ENCODE measurements at regions not wholly inside any gene's neighbourhood (a gene's known extent, or its start where the extent isn't known, plus 50 kb on each side); places are given as distances from the start of the nearest gene placed in this dataset.

DNA sequence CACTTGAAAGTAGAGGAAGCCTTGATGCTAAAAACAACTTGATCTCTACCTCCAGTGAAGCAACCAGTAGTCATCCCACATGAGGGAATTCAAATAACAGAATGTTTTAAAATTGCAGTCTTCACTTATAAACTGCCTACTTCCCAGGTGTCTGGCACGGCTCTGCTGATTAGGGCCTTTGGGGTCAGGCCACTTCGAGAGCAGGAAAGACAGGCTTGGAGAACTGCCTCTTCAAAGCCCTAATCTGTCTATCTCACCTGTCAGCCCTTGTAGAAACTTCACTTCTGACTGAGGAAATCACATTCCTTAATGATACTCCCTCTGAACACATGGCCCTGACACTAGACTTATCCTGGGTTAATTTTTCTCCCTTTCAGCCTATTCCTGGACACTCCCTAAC, 458.6 kb downstream of the TENT5A start:
- Histone ChIP-seq H3K4me2 (no peak overlapping the region), H3K4me1 (ENCODE audit: control insufficient read depth in 1 of 2, insufficient read depth in 2 of 2, low read depth in 1 of 2, low read length in 1 of 2) (no peaks in the 10 kb centered on the region; a peak in 2 of 4 replicates), H3F3A (replicated peaks; ENCODE audit: insufficient read depth) (no peaks in the 10 kb centered on the region), H3K27me3 (ENCODE audit: insufficient read depth) (no peaks in the 10 kb centered on the region), H2AFZ (ENCODE audit: low read depth) (no peak overlapping the region), H3K27ac (ENCODE audit: low read depth in 2 of 2, low read length in 1 of 2) (no peak overlapping the region), H3K9me3 (no peaks in the 10 kb centered on the region), H3K4me3 (ENCODE audit: low read depth in 2 of 2, low read length in 1 of 2) (no peak overlapping the region), H3K9ac (no peak overlapping the region), H3K9me2 (no peaks in the 10 kb centered on the region), H3K79me2 (ENCODE audit: insufficient read depth) (no peaks in the 10 kb centered on the region), H4K20me1 (ENCODE audit: insufficient read depth) (no peaks in the 10 kb centered on the region), H3K36me3 (replicated peaks in 1 of 2; ENCODE audit: control insufficient read depth in 1 of 2, insufficient read depth in 2 of 2, low read length in 1 of 2) (no peaks in the 10 kb centered on the region)
- ChIA-PET POLR2A (no interaction called here), CTCF (no interaction called here)
- 89% methylated on average over 2 of the region's 2 CpGs for WGBS (ENCODE audit: low lambda C conversion rate)
- no peak for TF ChIP-seq FOXJ3 (CRISPR knock-in tag; IDR thresholded peaks at IDR 0.05)
- no peak for TF ChIP-seq CHD2 (IDR thresholded peaks at IDR 0.05; ENCODE audit: low read length, partially characterized antibody)
- TF ChIP-seq RFX5 (IDR thresholded peaks at IDR 0.05; ENCODE audit: low read length) = no peak
- TF ChIP-seq, protein P1, sequence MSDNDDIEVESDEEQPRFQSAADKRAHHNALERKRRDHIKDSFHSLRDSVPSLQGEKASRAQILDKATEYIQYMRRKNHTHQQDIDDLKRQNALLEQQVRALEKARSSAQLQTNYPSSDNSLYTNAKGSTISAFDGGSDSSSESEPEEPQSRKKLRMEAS (IDR thresholded peaks at IDR 0.05; ENCODE audit: low read depth) = no peak
- no peak for TF ChIP-seq JUND (IDR thresholded peaks at IDR 0.05)
- TF ChIP-seq RAD21 (IDR thresholded peaks at IDR 0.05; ENCODE audit: low read length) = no peak
- TF ChIP-seq, protein P2, sequence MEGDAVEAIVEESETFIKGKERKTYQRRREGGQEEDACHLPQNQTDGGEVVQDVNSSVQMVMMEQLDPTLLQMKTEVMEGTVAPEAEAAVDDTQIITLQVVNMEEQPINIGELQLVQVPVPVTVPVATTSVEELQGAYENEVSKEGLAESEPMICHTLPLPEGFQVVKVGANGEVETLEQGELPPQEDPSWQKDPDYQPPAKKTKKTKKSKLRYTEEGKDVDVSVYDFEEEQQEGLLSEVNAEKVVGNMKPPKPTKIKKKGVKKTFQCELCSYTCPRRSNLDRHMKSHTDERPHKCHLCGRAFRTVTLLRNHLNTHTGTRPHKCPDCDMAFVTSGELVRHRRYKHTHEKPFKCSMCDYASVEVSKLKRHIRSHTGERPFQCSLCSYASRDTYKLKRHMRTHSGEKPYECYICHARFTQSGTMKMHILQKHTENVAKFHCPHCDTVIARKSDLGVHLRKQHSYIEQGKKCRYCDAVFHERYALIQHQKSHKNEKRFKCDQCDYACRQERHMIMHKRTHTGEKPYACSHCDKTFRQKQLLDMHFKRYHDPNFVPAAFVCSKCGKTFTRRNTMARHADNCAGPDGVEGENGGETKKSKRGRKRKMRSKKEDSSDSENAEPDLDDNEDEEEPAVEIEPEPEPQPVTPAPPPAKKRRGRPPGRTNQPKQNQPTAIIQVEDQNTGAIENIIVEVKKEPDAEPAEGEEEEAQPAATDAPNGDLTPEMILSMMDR (IDR thresholded peaks at IDR 0.05) = no peak
- TF ChIP-seq MXI1 (IDR thresholded peaks at IDR 0.05; ENCODE audit: low read depth, low read length) = no peak
- no peak for TF ChIP-seq POLR2AphosphoS5 (IDR thresholded peaks at IDR 0.05; ENCODE audit: low read depth, low read length)
- no peak for TF ChIP-seq TEAD4 (IDR thresholded peaks at IDR 0.05; ENCODE audit: borderline replicate concordance, insufficient read depth)
- no peak for TF ChIP-seq SMC3 (IDR thresholded peaks at IDR 0.05; ENCODE audit: low read depth, low read length)
- TF ChIP-seq YY1 (IDR thresholded peaks at IDR 0.05; ENCODE audit: low read depth) = no peak
- TF ChIP-seq FOXM1 (IDR thresholded peaks at IDR 0.05; ENCODE audit: low read depth) = no peak
- no peak for DNase-seq

GRCh38 chr6:81289229-81289628, 463.3 kb downstream of the TENT5A start:
- DNase-seq = no peak
- CTCF ChIA-PET = no interaction called here

More at GRCh38 chr6:81289229-81289628, 463.3 kb downstream of the TENT5A start:
- no peaks in the 10 kb centered on the region; a peak in 1 of 4 replicates for H3K4me1 ChIP-seq (ENCODE audit: control insufficient read depth in 1 of 2, insufficient read depth in 2 of 2, low read depth in 1 of 2, low read length in 1 of 2)
- no peaks in the 10 kb centered on the region for H3K36me3 ChIP-seq (replicated peaks in 1 of 2; ENCODE audit: control insufficient read depth in 1 of 2, insufficient read depth in 2 of 2, low read length in 1 of 2)
- H3K27me3 ChIP-seq (ENCODE audit: insufficient read depth) = no peaks in the 10 kb centered on the region
- no peaks in the 10 kb centered on the region for H3K79me2 ChIP-seq (ENCODE audit: insufficient read depth)
- H2AFZ ChIP-seq (ENCODE audit: low read depth) = no peak overlapping the region
- no peak overlapping the region for H3K4me3 ChIP-seq (ENCODE audit: low read depth in 2 of 2, low read length in 1 of 2)
- H3K9me2 ChIP-seq = no peaks in the 10 kb centered on the region
- no peak overlapping the region for H3K4me2 ChIP-seq
- H4K20me1 ChIP-seq (ENCODE audit: insufficient read depth) = no peaks in the 10 kb centered on the region
- no peak for TF ChIP-seq CHD2 (IDR thresholded peaks at IDR 0.05; ENCODE audit: low read length, partially characterized antibody)
- no peak for TF ChIP-seq ELF1 (IDR thresholded peaks at IDR 0.05)
- TF ChIP-seq FOSL2 (IDR thresholded peaks at IDR 0.05; ENCODE audit: borderline replicate concordance, low read depth) = no peak
- TF ChIP-seq RCOR1 (IDR thresholded peaks at IDR 0.05; ENCODE audit: low read length) = no peak
- TF ChIP-seq GATA2 (CRISPR knock-in tag; IDR thresholded peaks at IDR 0.05) = no peak
- TF ChIP-seq, protein P1 (IDR thresholded peaks at IDR 0.05; ENCODE audit: low read depth) = no peak
- no peak for TF ChIP-seq NRF1 (IDR thresholded peaks at IDR 0.05; ENCODE audit: low read depth, low read length)
- TF ChIP-seq, protein P3, sequence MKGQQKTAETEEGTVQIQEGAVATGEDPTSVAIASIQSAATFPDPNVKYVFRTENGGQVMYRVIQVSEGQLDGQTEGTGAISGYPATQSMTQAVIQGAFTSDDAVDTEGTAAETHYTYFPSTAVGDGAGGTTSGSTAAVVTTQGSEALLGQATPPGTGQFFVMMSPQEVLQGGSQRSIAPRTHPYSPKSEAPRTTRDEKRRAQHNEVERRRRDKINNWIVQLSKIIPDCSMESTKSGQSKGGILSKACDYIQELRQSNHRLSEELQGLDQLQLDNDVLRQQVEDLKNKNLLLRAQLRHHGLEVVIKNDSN (IDR thresholded peaks at IDR 0.05; ENCODE audit: borderline replicate concordance, low read depth) = no peak
- no peak for TF ChIP-seq EP300 (IDR thresholded peaks at IDR 0.05; ENCODE audit: borderline replicate concordance in 1 of 2, low read depth in 1 of 2, low read length in 1 of 2)
- TF ChIP-seq MXI1 (IDR thresholded peaks at IDR 0.05; ENCODE audit: low read depth, low read length) = no peak
- TF ChIP-seq RXRA (IDR thresholded peaks at IDR 0.05; ENCODE audit: borderline replicate concordance, low read depth) = no peak
- no peaks in the 10 kb centered on the region for H3F3A ChIP-seq (replicated peaks; ENCODE audit: insufficient read depth)
- no peak overlapping the region for H3K9ac ChIP-seq
- POLR2A ChIA-PET = no interaction called here
- no peak overlapping the region for H3K27ac ChIP-seq (ENCODE audit: low read depth in 2 of 2, low read length in 1 of 2)
- H3K9me3 ChIP-seq = no peaks in the 10 kb centered on the region
